Transverse colon (tissue), 4 donors: ENCODE measurements at regions not wholly inside any gene's neighbourhood (a gene's known extent, or its start where the extent isn't known, plus 50 kb on each side); places are given as distances from the start of the nearest gene placed in this dataset.

ENCODE experiments used
- CTCF ChIP-seq, 5 experiments: fragments of 200-600 bp in 3 of 5; fragments of 450-650 bp in 2 of 5; sonication (generic) in 3 of 5; IDR thresholded peaks; 1 replicate in 2 of 5; 2 replicates in 3 of 5; pipeline ENCODE4 v1.5.1; 2016 to 2017; ENCODE audit warnings: antibody characterized with exemption in 5 of 5, inconsistent platforms in 3 of 5, mild to moderate bottlenecking in 2 of 5, moderate library complexity in 1 of 5
- EP300 ChIP-seq: sonication (generic); formaldehyde crosslinking; IDR thresholded peaks from one replicate; pipeline ENCODE4 v1.6.1; 2017; ENCODE audit warnings: antibody characterized with exemption, low read depth
- POLR2A ChIP-seq: fragments of 450-650 bp; IDR thresholded peaks from one replicate; pipeline ENCODE4 v1.6.1; 2016; ENCODE audit warnings: antibody characterized with exemption, mild to moderate bottlenecking, moderate library complexity
- POLR2AphosphoS5 ChIP-seq, 3 donors: sonication (generic); formaldehyde crosslinking; IDR thresholded peaks; one replicate each; pipeline ENCODE4 v1.6.1; 2016; ENCODE audit warnings: antibody characterized with exemption in 3 of 3

GRCh38 chr6:97882755-97883154 lies 599.7 kb upstream of the MMS22L start:
- no peak for TF ChIP-seq CTCF (IDR thresholded peaks at IDR 0.05)
- no peak for TF ChIP-seq EP300
- no peak for TF ChIP-seq POLR2A
- TF ChIP-seq POLR2AphosphoS5 (IDR thresholded peaks at IDR 0.05), result no peak
